ENCODE measurements at regions not wholly inside any gene's neighbourhood (a gene's known extent, or its start where the extent isn't known, plus 50 kb on each side); places are given as distances from the start of the nearest gene placed in this dataset.

GRCh38 chr13:50670847-50671496 lies 172.5 kb downstream of the DLEU7 start:
- 97% methylated on average over 4 of the region's 4 CpGs for WGBS (ENCODE audit: insufficient coverage)
- DNase-seq = no peak
- no peak overlapping the region for H3K27ac ChIP-seq (ENCODE audit: low read length)
- H3K4me3 ChIP-seq (ENCODE audit: low read length) = no peak overlapping the region
- intact Hi-C loops (cut with micrococcal nuclease) = no loop called here
- no peaks in the 10 kb centered on the region for H3K36me3 ChIP-seq (ENCODE audit: control insufficient read depth, insufficient read depth, low read length)
- Mint-ChIP-seq H3K27ac (no peak overlapping the region), H3K27me3 (ENCODE audit: low read depth in 2 of 2) (peaks cover 44 to 77% of the 10 kb centered on the region in 2 donors), H3K4me1 (peaks cover 2% of the 10 kb centered on the region in 2 donors), H3K9me3 (peaks cover 0 to 4% of the 10 kb centered on the region in 2 donors), H3K36me3 (no peaks in the 10 kb centered on the region), H3K4me3 (no peak overlapping the region)
- H3K27me3 ChIP-seq (ENCODE audit: control insufficient read depth, insufficient read depth, low read length) = peaks cover 12% of the 10 kb centered on the region
- TF ChIP-seq CTCF (IDR thresholded peaks at IDR 0.05) = no peak
- ATAC-seq = no peak
- H3K4me1 ChIP-seq (ENCODE audit: control insufficient read depth, insufficient read depth, low read length) = peaks cover 6% of the 10 kb centered on the region
- H3K9me3 ChIP-seq (ENCODE audit: control insufficient read depth, insufficient read depth, low read length) = peaks cover 2% of the 10 kb centered on the region

- Mint-ChIP-seq H3K4me3 (no peak overlapping the region), H3K9me3 (no peaks in the 10 kb centered on the region), H3K27ac (no peak overlapping the region), H3K4me1 (peaks cover 7% of the 10 kb centered on the region in 2 donors), H3K27me3 (ENCODE audit: low read depth in 2 of 2) (peaks cover 39 to 82% of the 10 kb centered on the region in 2 donors), H3K36me3 (no peaks in the 10 kb centered on the region)
- H3K27ac ChIP-seq (ENCODE audit: low read length) = no peak overlapping the region
- no peak for ATAC-seq
- WGBS (ENCODE audit: insufficient coverage) = 98% methylated on average over 3 of the region's 3 CpGs
- intact Hi-C loops (cut with micrococcal nuclease) = no loop called here
- no peaks in the 10 kb centered on the region for H3K36me3 ChIP-seq (ENCODE audit: control insufficient read depth, insufficient read depth, low read length)
- peaks cover 2% of the 10 kb centered on the region for H3K9me3 ChIP-seq (ENCODE audit: control insufficient read depth, insufficient read depth, low read length)
- no peak overlapping the region for H3K4me3 ChIP-seq (ENCODE audit: low read length)
- peaks cover 8% of the 10 kb centered on the region for H3K27me3 ChIP-seq (ENCODE audit: control insufficient read depth, insufficient read depth, low read length)
- H3K4me1 ChIP-seq (ENCODE audit: control insufficient read depth, insufficient read depth, low read length) = peaks cover 11% of the 10 kb centered on the region
- DNase-seq = no peak
- TF ChIP-seq CTCF (IDR thresholded peaks at IDR 0.05) = no peak
Measured at GRCh38 chr13:50671497-50671850, 172.0 kb downstream of the DLEU7 start.

- no peak overlapping the region for H3K27ac Mint-ChIP-seq
- no peaks in the 10 kb centered on the region for H3K9me3 Mint-ChIP-seq
- no peaks in the 10 kb centered on the region for H3K9me3 ChIP-seq (ENCODE audit: control insufficient read depth, insufficient read depth, low read length)
- H3K36me3 ChIP-seq (ENCODE audit: control insufficient read depth, insufficient read depth, low read length) = no peaks in the 10 kb centered on the region
- H3K27me3 Mint-ChIP-seq (ENCODE audit: low read depth in 2 of 2) = peaks cover 36 to 85% of the 10 kb centered on the region in 2 donors
- ATAC-seq (no peak), DNase-seq (no peak)
- intact Hi-C loops (cut with micrococcal nuclease) = no loop called here
- H3K4me1 ChIP-seq (ENCODE audit: control insufficient read depth, insufficient read depth, low read length) = peaks cover 16% of the 10 kb centered on the region
- peaks cover 8% of the 10 kb centered on the region for H3K27me3 ChIP-seq (ENCODE audit: control insufficient read depth, insufficient read depth, low read length)
- no peak overlapping the region for H3K4me3 ChIP-seq (ENCODE audit: low read length)
- H3K4me1 Mint-ChIP-seq = peaks cover 12 to 13% of the 10 kb centered on the region in 2 donors
- H3K4me3 Mint-ChIP-seq = no peak overlapping the region
- H3K36me3 Mint-ChIP-seq = no peaks in the 10 kb centered on the region
- no peak for TF ChIP-seq CTCF (IDR thresholded peaks at IDR 0.05)
- no peak overlapping the region for H3K27ac ChIP-seq (ENCODE audit: low read length)
Measured at GRCh38 chr13:50672025-50672424, 171.5 kb downstream of the DLEU7 start.

- Histone ChIP-seq H3K36me3 (ENCODE audit: control insufficient read depth, insufficient read depth, low read length) (no peaks in the 10 kb centered on the region), H3K4me3 (ENCODE audit: low read length) (no peak overlapping the region), H3K27me3 (ENCODE audit: control insufficient read depth, insufficient read depth, low read length) (peaks cover 39% of the 10 kb centered on the region), H3K9me3 (ENCODE audit: control insufficient read depth, insufficient read depth, low read length) (no peaks in the 10 kb centered on the region), H3K4me1 (ENCODE audit: control insufficient read depth, insufficient read depth, low read length) (peaks cover 37% of the 10 kb centered on the region), H3K27ac (ENCODE audit: low read length) (no peak overlapping the region)
- Mint-ChIP-seq H3K9me3 (no peaks in the 10 kb centered on the region), H3K4me3 (no peak overlapping the region), H3K4me1 (peaks cover 39 to 44% of the 10 kb centered on the region in 2 donors), H3K36me3 (no peaks in the 10 kb centered on the region), H3K27me3 (ENCODE audit: low read depth in 2 of 2) (peaks cover 57 to 92% of the 10 kb centered on the region in 2 donors), H3K27ac (no peak overlapping the region)
- intact Hi-C loops (cut with micrococcal nuclease) = loop anchor here (1.0 to 5.0 kb wide), 2 partner anchors 38 to 237 kb away; no protein-coding TSS in a partner anchor
- TF ChIP-seq CTCF (IDR thresholded peaks at IDR 0.05) = no peak
- no peak for DNase-seq
- WGBS (ENCODE audit: insufficient coverage) = 93% methylated on average over 3 of the region's 4 CpGs
- no peak for ATAC-seq
Measured at GRCh38 chr13:50675651-50676050, 167.8 kb downstream of the DLEU7 start.
